ENCODE measurements at regions not wholly inside any gene's neighbourhood (a gene's known extent, or its start where the extent isn't known, plus 50 kb on each side); places are given as distances from the start of the nearest gene placed in this dataset.

GRCh38 chr3:118180853-118181252 is 853.8 kb downstream of the IGSF11 start:
- TF ChIP-seq CTCF (IDR thresholded peaks at IDR 0.05), result no peak
- no peak for TF ChIP-seq POLR2A (IDR thresholded peaks at IDR 0.05)

Measured in thyroid gland (tissue), 4 donors.